Gastrocnemius medialis (tissue), 4 donors: ENCODE measurements at regions not wholly inside any gene's neighbourhood (a gene's known extent, or its start where the extent isn't known, plus 50 kb on each side); places are given as distances from the start of the nearest gene placed in this dataset.

Experiments used
- ATAC-seq, 2 donors: fragments of 150-250 bp; one replicate each; pipeline ENCODE4 v1.9.1; 2016
- DNase-seq, 2 donors: peaks; one replicate each; pipeline ENCODE4 v3.0.0-alpha.2; 2019
- H3K27ac ChIP-seq, 4 donors: fragments of 200-600 bp; sonication (generic); 1 replicate in 1 of 4; 2 replicates in 3 of 4; pipeline ENCODE4 v1.5.1; 2016 to 2018; ENCODE audit warnings: mild to moderate bottlenecking in 2 of 4, moderate library complexity in 1 of 4
- H3K27me3 ChIP-seq, 3 donors: fragments of 200-600 bp; sonication (generic) in 2 of 3; 1 replicate in 1 of 3; 2 replicates in 2 of 3; pipeline versions ENCODE4 v1.5.1 to v1.6.0; 2016 to 2019; ENCODE audit warnings: mild to moderate bottlenecking in 1 of 3, moderate library complexity in 1 of 3
- H3K36me3 ChIP-seq, 2 donors: fragments of 200-600 bp; sonication (generic) in 1 of 2; one replicate each; pipeline ENCODE4 v1.5.1; 2017 to 2018
- H3K4me1 ChIP-seq, 2 donors: fragments of 200-600 bp; sonication (generic) in 1 of 2; one replicate each; pipeline ENCODE4 v1.5.1; 2016 to 2017; ENCODE audit warnings: mild to moderate bottlenecking in 2 of 2
- H3K4me3 ChIP-seq, 4 donors: fragments of 200-600 bp; sonication (generic) in 3 of 4; 1 replicate in 1 of 4; 2 replicates in 3 of 4; pipeline ENCODE4 v1.5.1; 2016 to 2019; ENCODE audit warnings: mild to moderate bottlenecking in 2 of 4
- H3K9me3 ChIP-seq, 3 donors: fragments of 200-600 bp; sonication (generic) in 2 of 3; 1 replicate in 1 of 3; 2 replicates in 2 of 3; pipeline ENCODE4 v1.5.1; 2016 to 2019
- POLR2A ChIP-seq, 2 donors: fragments of 450-650 bp; IDR thresholded peaks; one replicate each; pipeline ENCODE4 v1.6.1; 2017; ENCODE audit warnings: antibody characterized with exemption in 2 of 2, mild to moderate bottlenecking in 2 of 2, moderate library complexity in 2 of 2
- in situ Hi-C, 4 donors: fragments of 200-750 bp; cut with MboI; loops; one replicate each; pipeline versions ENCODE4 v1.15.0 to v1.8.0; 2017; ENCODE audit warnings: low sequenced_read_pairs in 4 of 4
- intact Hi-C: fragments of 100-400 bp; cut with DNase I; formaldehyde crosslinking; loops from one replicate; pipeline ENCODE4 v1.15.1; 2023; ENCODE audit warnings: low total_unique reads
- TF ChIP-seq, protein P1 (sequence below), 5 experiments: fragments of 450-650 bp in 3 of 5; fragments of 200-600 bp in 2 of 5; sonication (generic) in 2 of 5; IDR thresholded peaks in 4 of 5; conservative IDR thresholded peaks in 1 of 5; 1 replicate in 4 of 5; 2 replicates in 1 of 5; pipeline ENCODE4 v1.5.1; 2016 to 2019; ENCODE audit warnings: antibody characterized with exemption in 5 of 5, mild to moderate bottlenecking in 3 of 5, moderate library complexity in 3 of 5

DNA sequence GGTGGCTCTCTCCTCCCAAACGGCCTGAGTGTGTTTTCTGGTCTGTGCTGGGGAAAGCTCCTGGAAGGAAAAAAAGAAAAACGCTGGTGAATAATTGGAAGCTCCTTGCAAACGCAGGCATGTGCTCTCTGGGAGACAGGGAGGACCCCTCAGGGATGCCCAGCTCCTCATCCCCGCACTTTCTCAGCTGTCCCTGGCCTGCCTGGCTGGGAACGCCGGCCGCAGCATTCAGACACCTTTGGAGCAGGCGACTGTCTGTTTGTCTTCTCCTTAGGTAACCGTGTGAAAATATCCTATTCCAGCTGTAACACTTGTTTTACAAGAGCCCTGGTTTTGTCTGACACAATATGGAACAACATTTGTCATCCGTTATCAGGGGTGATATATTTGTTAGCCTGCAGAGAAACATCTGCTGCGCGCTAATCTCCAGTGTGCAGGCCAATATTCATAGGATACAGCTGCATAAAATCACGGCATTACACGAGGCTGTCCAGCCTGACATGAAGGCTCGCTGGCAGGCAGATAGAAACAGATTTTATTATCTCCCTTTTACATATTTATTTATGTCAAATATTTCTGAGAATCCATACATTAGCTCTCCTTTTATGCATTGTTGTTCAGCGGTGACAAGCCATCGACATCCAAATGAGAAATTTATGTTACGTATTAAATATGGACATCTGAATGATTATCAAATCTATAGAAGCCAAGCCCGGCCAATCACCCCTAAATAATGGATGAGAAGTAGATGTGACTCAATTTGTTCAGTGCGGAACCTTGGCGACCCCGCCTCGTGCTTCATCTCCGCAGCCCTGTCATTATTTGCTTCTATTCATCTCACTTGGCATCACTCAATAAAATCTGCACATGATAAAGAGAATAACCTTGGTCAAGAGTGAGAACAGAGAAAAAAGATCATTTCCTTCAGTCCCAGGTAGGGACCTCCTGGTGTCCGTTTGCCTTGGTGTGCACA is 675.1 kb upstream of the SALL3 start:
- H3K27ac ChIP-seq = no peak overlapping the region
- H3K27me3 ChIP-seq = no peaks in the 10 kb centered on the region
- no peaks in the 10 kb centered on the region for H3K4me1 ChIP-seq
- TF ChIP-seq POLR2A (IDR thresholded peaks at IDR 0.05) = no peak
- TF ChIP-seq, protein P1, sequence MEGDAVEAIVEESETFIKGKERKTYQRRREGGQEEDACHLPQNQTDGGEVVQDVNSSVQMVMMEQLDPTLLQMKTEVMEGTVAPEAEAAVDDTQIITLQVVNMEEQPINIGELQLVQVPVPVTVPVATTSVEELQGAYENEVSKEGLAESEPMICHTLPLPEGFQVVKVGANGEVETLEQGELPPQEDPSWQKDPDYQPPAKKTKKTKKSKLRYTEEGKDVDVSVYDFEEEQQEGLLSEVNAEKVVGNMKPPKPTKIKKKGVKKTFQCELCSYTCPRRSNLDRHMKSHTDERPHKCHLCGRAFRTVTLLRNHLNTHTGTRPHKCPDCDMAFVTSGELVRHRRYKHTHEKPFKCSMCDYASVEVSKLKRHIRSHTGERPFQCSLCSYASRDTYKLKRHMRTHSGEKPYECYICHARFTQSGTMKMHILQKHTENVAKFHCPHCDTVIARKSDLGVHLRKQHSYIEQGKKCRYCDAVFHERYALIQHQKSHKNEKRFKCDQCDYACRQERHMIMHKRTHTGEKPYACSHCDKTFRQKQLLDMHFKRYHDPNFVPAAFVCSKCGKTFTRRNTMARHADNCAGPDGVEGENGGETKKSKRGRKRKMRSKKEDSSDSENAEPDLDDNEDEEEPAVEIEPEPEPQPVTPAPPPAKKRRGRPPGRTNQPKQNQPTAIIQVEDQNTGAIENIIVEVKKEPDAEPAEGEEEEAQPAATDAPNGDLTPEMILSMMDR (IDR thresholded peaks at IDR 0.05 in 4 of 5, conservative IDR thresholded peaks at IDR 0.05 in 1 of 5) = no peak
- no peak for ATAC-seq
- intact Hi-C loops (no loop called here), in situ Hi-C loops (no loop called here)
- no peak overlapping the region for H3K4me3 ChIP-seq
- DNase-seq = no peak
- H3K36me3 ChIP-seq = no peaks in the 10 kb centered on the region
- no peaks in the 10 kb centered on the region for H3K9me3 ChIP-seq

DNA sequence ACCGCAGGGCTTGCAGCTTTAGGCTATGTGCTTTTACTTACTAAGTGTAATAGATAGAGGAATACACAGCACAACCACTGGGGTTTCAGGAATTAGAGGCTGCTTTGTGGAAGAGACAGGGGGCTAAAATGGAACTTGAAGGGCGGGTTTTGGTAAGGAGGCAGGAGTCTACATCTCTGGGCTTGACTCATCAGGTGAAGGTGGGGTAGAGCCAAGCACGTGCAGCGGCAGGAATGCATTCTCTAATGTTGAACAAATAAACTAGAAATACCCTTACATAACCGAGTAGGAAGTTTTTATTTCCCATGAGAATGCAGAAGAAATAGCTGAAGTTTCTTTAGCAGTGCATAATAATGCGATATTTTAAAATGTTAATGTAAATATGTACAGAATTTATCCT is 673.8 kb upstream of the SALL3 start:
- Histone ChIP-seq H3K27ac (no peak overlapping the region), H3K36me3 (no peaks in the 10 kb centered on the region), H3K9me3 (no peaks in the 10 kb centered on the region), H3K4me1 (no peaks in the 10 kb centered on the region), H3K4me3 (no peak overlapping the region), H3K27me3 (no peaks in the 10 kb centered on the region)
- TF ChIP-seq POLR2A (IDR thresholded peaks at IDR 0.05) = no peak
- TF ChIP-seq, protein P1 (IDR thresholded peaks at IDR 0.05 in 4 of 5, conservative IDR thresholded peaks at IDR 0.05 in 1 of 5) = no peak
- in situ Hi-C loops = no loop called here
- DNase-seq (no peak), ATAC-seq (no peak)
- intact Hi-C loops = no loop called here

DNA sequence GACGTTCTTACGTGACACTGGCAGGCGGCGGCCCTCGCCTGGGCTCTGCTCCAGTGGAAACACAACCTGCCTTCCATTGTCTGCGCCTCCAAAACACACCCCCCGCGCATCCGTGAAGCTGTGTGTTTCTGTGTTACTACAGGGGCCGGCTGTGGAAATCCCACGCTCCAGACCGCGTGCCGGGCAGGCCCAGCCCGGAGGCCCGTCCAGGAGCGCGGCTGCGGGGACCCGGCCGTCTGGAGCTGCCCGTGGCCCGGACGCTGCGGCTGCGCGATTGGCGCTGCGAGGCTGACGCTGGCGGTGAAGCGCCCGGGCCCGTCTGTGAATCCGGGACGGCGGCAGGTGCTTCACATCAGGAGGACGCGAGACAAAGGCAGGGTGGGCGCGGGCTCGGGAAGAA is 670.3 kb upstream of the SALL3 start:
- H3K9me3 ChIP-seq = no peaks in the 10 kb centered on the region
- ATAC-seq (no peak), DNase-seq (no peak)
- H3K27me3 ChIP-seq = no peaks in the 10 kb centered on the region
- no peaks in the 10 kb centered on the region for H3K4me1 ChIP-seq
- H3K27ac ChIP-seq = no peak overlapping the region
- in situ Hi-C loops (no loop called here), intact Hi-C loops (no loop called here)
- TF ChIP-seq, protein P1 (IDR thresholded peaks at IDR 0.05 in 4 of 5, conservative IDR thresholded peaks at IDR 0.05 in 1 of 5) = no peak
- no peak for TF ChIP-seq POLR2A (IDR thresholded peaks at IDR 0.05)
- no peak overlapping the region for H3K4me3 ChIP-seq
- H3K36me3 ChIP-seq = no peaks in the 10 kb centered on the region

DNA sequence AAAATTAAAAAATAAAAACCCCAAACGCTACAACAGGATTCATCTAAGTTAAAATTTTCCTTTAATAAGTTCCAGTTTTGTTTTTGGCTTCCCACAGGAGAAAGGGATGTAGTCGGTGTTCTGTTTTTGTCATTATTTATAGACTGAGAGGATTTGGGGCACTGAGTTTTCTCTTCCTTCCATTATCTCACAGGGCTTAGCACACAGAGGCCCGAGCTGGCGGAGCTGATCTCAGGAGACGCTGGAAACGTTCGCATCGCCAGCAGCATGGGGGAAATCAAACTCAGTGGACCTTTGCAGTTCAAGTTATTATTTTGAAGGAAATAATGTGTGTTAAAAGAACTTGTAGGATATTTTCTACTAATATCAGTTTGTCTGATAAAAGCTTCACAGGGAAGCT is 669.7 kb upstream of the SALL3 start:
- Histone ChIP-seq H3K9me3 (no peaks in the 10 kb centered on the region), H3K27ac (no peak overlapping the region), H3K4me1 (no peaks in the 10 kb centered on the region), H3K27me3 (no peaks in the 10 kb centered on the region), H3K36me3 (no peaks in the 10 kb centered on the region), H3K4me3 (no peak overlapping the region)
- in situ Hi-C loops (no loop called here), intact Hi-C loops (no loop called here)
- DNase-seq (no peak), ATAC-seq (no peak)
- no peak for TF ChIP-seq POLR2A (IDR thresholded peaks at IDR 0.05)
- TF ChIP-seq, protein P1 (IDR thresholded peaks at IDR 0.05 in 4 of 5, conservative IDR thresholded peaks at IDR 0.05 in 1 of 5) = no peak
